ENCODE measurements at regions not wholly inside any gene's neighbourhood (a gene's known extent, or its start where the extent isn't known, plus 50 kb on each side); places are given as distances from the start of the nearest gene placed in this dataset.

- in situ Hi-C loops (cut with HindIII; ENCODE audit: low pct_unique_long_range_greater_than_20kb, low sequenced_read_pairs): no loop called here
Observed at GRCh38 chr14:53767566-53767965, 189.1 kb downstream of the BMP4 start.

GRCh38 chr14:53766601-53767000, 190.0 kb downstream of the BMP4 start:
- in situ Hi-C loops (cut with HindIII; ENCODE audit: low pct_unique_long_range_greater_than_20kb, low sequenced_read_pairs): no loop called here
- no peak for DNase-seq (ENCODE audit: low read depth)

More at GRCh38 chr14:53767566-53767965, 189.1 kb downstream of the BMP4 start:
- no peak for DNase-seq (ENCODE audit: low read depth)

GRCh38 chr14:53766106-53766505, 190.5 kb downstream of the BMP4 start:
- in situ Hi-C loops (cut with HindIII; ENCODE audit: low pct_unique_long_range_greater_than_20kb, low sequenced_read_pairs): no loop called here

GRCh38 chr14:53764846-53765245, 191.8 kb downstream of the BMP4 start:
- in situ Hi-C loops (cut with HindIII; ENCODE audit: low pct_unique_long_range_greater_than_20kb, low sequenced_read_pairs): no loop called here
- DNase-seq (ENCODE audit: low read depth): no peak

More at GRCh38 chr14:53766106-53766505, 190.5 kb downstream of the BMP4 start:
- DNase-seq (ENCODE audit: low read depth): no peak

GRCh38 chr14:53758141-53758540, 198.5 kb downstream of the BMP4 start:
- DNase-seq (ENCODE audit: low read depth): no peak
- in situ Hi-C loops (cut with HindIII; ENCODE audit: low pct_unique_long_range_greater_than_20kb, low sequenced_read_pairs): no loop called here

- no peak for DNase-seq (ENCODE audit: low read depth)
- in situ Hi-C loops (cut with HindIII; ENCODE audit: low pct_unique_long_range_greater_than_20kb, low sequenced_read_pairs): no loop called here
Observed at GRCh38 chr14:53757732-53758131, 198.9 kb downstream of the BMP4 start.

GRCh38 chr14:53751650-53752049, 205.0 kb downstream of the BMP4 start:
- in situ Hi-C loops (cut with HindIII; ENCODE audit: low pct_unique_long_range_greater_than_20kb, low sequenced_read_pairs): no loop called here
- no peak for DNase-seq (ENCODE audit: low read depth)

- no peak for DNase-seq (ENCODE audit: low read depth)
- in situ Hi-C loops (cut with HindIII; ENCODE audit: low pct_unique_long_range_greater_than_20kb, low sequenced_read_pairs): no loop called here
Observed at GRCh38 chr14:53748691-53749090, 207.9 kb downstream of the BMP4 start.

- in situ Hi-C loops (cut with HindIII; ENCODE audit: low pct_unique_long_range_greater_than_20kb, low sequenced_read_pairs): no loop called here
- DNase-seq (ENCODE audit: low read depth): no peak
Observed at GRCh38 chr14:53744857-53745256, 211.8 kb downstream of the BMP4 start.

- no peak for DNase-seq (ENCODE audit: low read depth)
- in situ Hi-C loops (cut with HindIII; ENCODE audit: low pct_unique_long_range_greater_than_20kb, low sequenced_read_pairs): no loop called here
Observed at GRCh38 chr14:53743371-53743770, 213.3 kb downstream of the BMP4 start.

GRCh38 chr14:53742233-53742620, 214.4 kb downstream of the BMP4 start:
- in situ Hi-C loops (cut with HindIII; ENCODE audit: low pct_unique_long_range_greater_than_20kb, low sequenced_read_pairs): no loop called here

GRCh38 chr14:53741479-53742232, 215.0 kb downstream of the BMP4 start:
- no peak for DNase-seq (ENCODE audit: low read depth)
- in situ Hi-C loops (cut with HindIII; ENCODE audit: low pct_unique_long_range_greater_than_20kb, low sequenced_read_pairs): no loop called here

More at GRCh38 chr14:53742233-53742620, 214.4 kb downstream of the BMP4 start:
- no peak for DNase-seq (ENCODE audit: low read depth)

GRCh38 chr14:53740570-53740969, 216.1 kb downstream of the BMP4 start:
- DNase-seq (ENCODE audit: low read depth): no peak
- in situ Hi-C loops (cut with HindIII; ENCODE audit: low pct_unique_long_range_greater_than_20kb, low sequenced_read_pairs): no loop called here

- in situ Hi-C loops (cut with HindIII; ENCODE audit: low pct_unique_long_range_greater_than_20kb, low sequenced_read_pairs): no loop called here
- DNase-seq (ENCODE audit: low read depth): no peak
Observed at GRCh38 chr14:53735916-53736315, 220.7 kb downstream of the BMP4 start.

GRCh38 chr14:53723221-53723620, 233.4 kb downstream of the BMP4 start:
- no peak for DNase-seq (ENCODE audit: low read depth)
- in situ Hi-C loops (cut with HindIII; ENCODE audit: low pct_unique_long_range_greater_than_20kb, low sequenced_read_pairs): no loop called here

GRCh38 chr14:53719536-53719935, 237.1 kb downstream of the BMP4 start:
- DNase-seq (ENCODE audit: low read depth): no peak
- in situ Hi-C loops (cut with HindIII; ENCODE audit: low pct_unique_long_range_greater_than_20kb, low sequenced_read_pairs): no loop called here

GRCh38 chr14:53716578-53716977, 240.0 kb downstream of the BMP4 start:
- DNase-seq (ENCODE audit: low read depth): no peak
- in situ Hi-C loops (cut with HindIII; ENCODE audit: low pct_unique_long_range_greater_than_20kb, low sequenced_read_pairs): no loop called here

- in situ Hi-C loops (cut with HindIII; ENCODE audit: low pct_unique_long_range_greater_than_20kb, low sequenced_read_pairs): no loop called here
- DNase-seq (ENCODE audit: low read depth): peak; percentile 63
Observed at GRCh38 chr14:53715193-53715721, 241.4 kb downstream of the BMP4 start.

GRCh38 chr14:53714495-53715192, 242.0 kb downstream of the BMP4 start:
- DNase-seq (ENCODE audit: low read depth): no peak
- in situ Hi-C loops (cut with HindIII; ENCODE audit: low pct_unique_long_range_greater_than_20kb, low sequenced_read_pairs): no loop called here
